AG10803 (cell line): ENCODE measurements at regions not wholly inside any gene's neighbourhood (a gene's known extent, or its start where the extent isn't known, plus 50 kb on each side); places are given as distances from the start of the nearest gene placed in this dataset.

ENCODE experiments used
- DNase-seq: peaks from one replicate; pipeline ENCODE4 v3.0.0; 2010; ENCODE audit warnings: low read depth
- H3K4me3 ChIP-seq: 2 replicates; pipeline ENCODE4 v1.5.1; 2011; ENCODE audit warnings: mild to moderate bottlenecking, low read length, control low read depth
- CTCF ChIP-seq: conservative IDR thresholded peaks from 2 replicates; pipeline ENCODE4 v1.5.1; 2011; ENCODE audit warnings: mild to moderate bottlenecking, low read length, control low read depth, inconsistent platforms

GRCh38 chr18:11553098-11553940 is 56.1 kb upstream of the SLC35G4 start:
- H3K4me3 ChIP-seq, result no peak overlapping the region

GRCh38 chr18:11548916-11549551 is 60.4 kb upstream of the SLC35G4 start:
- DNase-seq, result no peak
- peak; percentile 2; the same call in 1 of the 2 replicates for TF ChIP-seq CTCF
- H3K4me3 ChIP-seq, result no peak overlapping the region

More at GRCh38 chr18:11553098-11553940, 56.1 kb upstream of the SLC35G4 start:
- peak; percentile 99 for TF ChIP-seq CTCF
- DNase-seq, result peak; percentile 56

GRCh38 chr18:11548396-11548795 is 61.0 kb upstream of the SLC35G4 start:
- no peak overlapping the region for H3K4me3 ChIP-seq
- no peak for DNase-seq
- no peak for TF ChIP-seq CTCF

GRCh38 chr18:11544060-11544633 is 65.2 kb upstream of the SLC35G4 start:
- no peak overlapping the region for H3K4me3 ChIP-seq
- no peak for TF ChIP-seq CTCF
- no peak for DNase-seq

GRCh38 chr18:11541179-11541578 is 68.2 kb upstream of the SLC35G4 start:
- peak; percentile 5 for DNase-seq
- no peak overlapping the region for H3K4me3 ChIP-seq
- no peak for TF ChIP-seq CTCF

GRCh38 chr18:11533942-11534496 is 75.4 kb upstream of the SLC35G4 start:
- no peak for DNase-seq
- TF ChIP-seq CTCF, result no peak
- no peak overlapping the region for H3K4me3 ChIP-seq
